ENCODE measurements at regions not wholly inside any gene's neighbourhood (a gene's known extent, or its start where the extent isn't known, plus 50 kb on each side); places are given as distances from the start of the nearest gene placed in this dataset.
A peak's percentile ranks its signal among the peaks of the same experiment; 100 is the strongest.

DNA sequence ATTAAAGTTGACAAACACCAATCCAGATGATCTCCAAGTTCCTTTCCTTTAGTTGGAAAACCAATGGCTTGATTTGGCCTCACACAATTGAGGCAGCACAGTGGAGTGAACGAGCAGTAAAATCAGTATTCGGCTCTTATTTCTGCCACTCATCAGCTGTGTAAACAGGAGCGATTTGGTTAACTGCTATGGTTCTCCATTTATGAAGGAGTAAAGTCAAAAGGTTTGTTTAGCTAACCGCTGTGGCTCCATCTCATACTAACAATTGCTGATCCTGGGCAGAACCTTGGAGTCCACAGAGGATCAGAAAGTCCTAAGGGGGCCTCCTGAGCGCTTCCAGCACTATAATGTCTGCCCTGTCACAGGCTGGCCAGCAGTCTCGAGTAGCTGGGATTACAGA is 54.5 kb upstream of the EXOC1L start:
- TF ChIP-seq TEAD4 (IDR thresholded peaks at IDR 0.05) (no peak), FOXM1 (IDR thresholded peaks at IDR 0.05; ENCODE audit: borderline replicate concordance, low read depth) (no peak), EGR1 (IDR thresholded peaks at IDR 0.05) (no peak), TAF1 (IDR thresholded peaks at IDR 0.05; ENCODE audit: low read depth) (no peak), YY1 (IDR thresholded peaks at IDR 0.05; ENCODE audit: low read depth) (no peak), RAD21 (IDR thresholded peaks at IDR 0.05; ENCODE audit: low read depth) (no peak), EP300 (IDR thresholded peaks at IDR 0.05; ENCODE audit: borderline replicate concordance) (no peak), NFIC (IDR thresholded peaks at IDR 0.05) (no peak), ZBTB7A (IDR thresholded peaks at IDR 0.05; ENCODE audit: low read depth) (no peak), TCF12 (IDR thresholded peaks at IDR 0.05; ENCODE audit: low read depth) (no peak), CEBPB (IDR thresholded peaks at IDR 0.05) (no peak), CREB1 (IDR thresholded peaks at IDR 0.05; ENCODE audit: low read depth) (no peak)
- TF ChIP-seq, protein P1, sequence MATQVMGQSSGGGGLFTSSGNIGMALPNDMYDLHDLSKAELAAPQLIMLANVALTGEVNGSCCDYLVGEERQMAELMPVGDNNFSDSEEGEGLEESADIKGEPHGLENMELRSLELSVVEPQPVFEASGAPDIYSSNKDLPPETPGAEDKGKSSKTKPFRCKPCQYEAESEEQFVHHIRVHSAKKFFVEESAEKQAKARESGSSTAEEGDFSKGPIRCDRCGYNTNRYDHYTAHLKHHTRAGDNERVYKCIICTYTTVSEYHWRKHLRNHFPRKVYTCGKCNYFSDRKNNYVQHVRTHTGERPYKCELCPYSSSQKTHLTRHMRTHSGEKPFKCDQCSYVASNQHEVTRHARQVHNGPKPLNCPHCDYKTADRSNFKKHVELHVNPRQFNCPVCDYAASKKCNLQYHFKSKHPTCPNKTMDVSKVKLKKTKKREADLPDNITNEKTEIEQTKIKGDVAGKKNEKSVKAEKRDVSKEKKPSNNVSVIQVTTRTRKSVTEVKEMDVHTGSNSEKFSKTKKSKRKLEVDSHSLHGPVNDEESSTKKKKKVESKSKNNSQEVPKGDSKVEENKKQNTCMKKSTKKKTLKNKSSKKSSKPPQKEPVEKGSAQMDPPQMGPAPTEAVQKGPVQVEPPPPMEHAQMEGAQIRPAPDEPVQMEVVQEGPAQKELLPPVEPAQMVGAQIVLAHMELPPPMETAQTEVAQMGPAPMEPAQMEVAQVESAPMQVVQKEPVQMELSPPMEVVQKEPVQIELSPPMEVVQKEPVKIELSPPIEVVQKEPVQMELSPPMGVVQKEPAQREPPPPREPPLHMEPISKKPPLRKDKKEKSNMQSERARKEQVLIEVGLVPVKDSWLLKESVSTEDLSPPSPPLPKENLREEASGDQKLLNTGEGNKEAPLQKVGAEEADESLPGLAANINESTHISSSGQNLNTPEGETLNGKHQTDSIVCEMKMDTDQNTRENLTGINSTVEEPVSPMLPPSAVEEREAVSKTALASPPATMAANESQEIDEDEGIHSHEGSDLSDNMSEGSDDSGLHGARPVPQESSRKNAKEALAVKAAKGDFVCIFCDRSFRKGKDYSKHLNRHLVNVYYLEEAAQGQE (IDR thresholded peaks at IDR 0.05; ENCODE audit: low read depth) = no peak
- TF ChIP-seq, protein P2, sequence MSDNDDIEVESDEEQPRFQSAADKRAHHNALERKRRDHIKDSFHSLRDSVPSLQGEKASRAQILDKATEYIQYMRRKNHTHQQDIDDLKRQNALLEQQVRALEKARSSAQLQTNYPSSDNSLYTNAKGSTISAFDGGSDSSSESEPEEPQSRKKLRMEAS (IDR thresholded peaks at IDR 0.05) = no peak
- TF ChIP-seq, protein P3, sequence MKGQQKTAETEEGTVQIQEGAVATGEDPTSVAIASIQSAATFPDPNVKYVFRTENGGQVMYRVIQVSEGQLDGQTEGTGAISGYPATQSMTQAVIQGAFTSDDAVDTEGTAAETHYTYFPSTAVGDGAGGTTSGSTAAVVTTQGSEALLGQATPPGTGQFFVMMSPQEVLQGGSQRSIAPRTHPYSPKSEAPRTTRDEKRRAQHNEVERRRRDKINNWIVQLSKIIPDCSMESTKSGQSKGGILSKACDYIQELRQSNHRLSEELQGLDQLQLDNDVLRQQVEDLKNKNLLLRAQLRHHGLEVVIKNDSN (IDR thresholded peaks at IDR 0.05) = no peak

DNA sequence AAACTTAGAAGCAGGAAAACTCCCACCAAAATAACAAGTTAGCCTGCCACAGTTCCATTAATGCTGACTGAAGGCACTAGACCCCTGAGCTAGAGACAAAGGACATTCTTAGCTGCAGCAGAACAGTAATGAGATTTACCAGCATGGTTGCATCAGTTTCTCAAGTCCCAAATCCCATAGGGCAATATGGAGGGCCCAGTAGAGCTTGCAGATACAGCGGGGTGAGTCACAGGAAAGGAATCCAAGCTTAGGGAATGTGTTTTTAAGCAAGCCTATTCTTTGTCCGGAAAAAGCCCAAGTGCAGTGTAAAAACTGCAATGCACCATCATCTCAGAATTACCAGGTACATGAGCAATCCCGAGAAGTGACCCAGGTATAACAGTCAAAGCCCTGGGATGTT is 51.3 kb upstream of the EXOC1L start:
- TF ChIP-seq TEAD4 (IDR thresholded peaks at IDR 0.05) (peak; percentile 26; the same call in 1 of the 2 replicates), RAD21 (IDR thresholded peaks at IDR 0.05; ENCODE audit: low read depth) (no peak)

All from Ishikawa (cell line).